ENCODE measurements at regions not wholly inside any gene's neighbourhood (a gene's known extent, or its start where the extent isn't known, plus 50 kb on each side); places are given as distances from the start of the nearest gene placed in this dataset.

- TF ChIP-seq CTCF (conservative IDR thresholded peaks at IDR 0.05) = no peak
- no peak overlapping the region for H3K27ac ChIP-seq
Observed at GRCh38 chr12:126487431-126487980, 1422.3 kb downstream of the AACS start.

GRCh38 chr12:126488806-126489205, 1423.6 kb downstream of the AACS start:
- H3K27ac ChIP-seq = no peak overlapping the region
- no peak for TF ChIP-seq CTCF (conservative IDR thresholded peaks at IDR 0.05)

GRCh38 chr12:126492181-126492580, 1426.9 kb downstream of the AACS start:
- TF ChIP-seq CTCF (conservative IDR thresholded peaks at IDR 0.05) = no peak
- H3K27ac ChIP-seq = no peak overlapping the region

GRCh38 chr12:126493366-126494108, 1428.3 kb downstream of the AACS start:
- no peak overlapping the region for H3K27ac ChIP-seq
- TF ChIP-seq CTCF (conservative IDR thresholded peaks at IDR 0.05) = no peak

GRCh38 chr12:126496201-126496600, 1431.0 kb downstream of the AACS start:
- no peak overlapping the region for H3K27ac ChIP-seq
- TF ChIP-seq CTCF (conservative IDR thresholded peaks at IDR 0.05) = no peak

DNA sequence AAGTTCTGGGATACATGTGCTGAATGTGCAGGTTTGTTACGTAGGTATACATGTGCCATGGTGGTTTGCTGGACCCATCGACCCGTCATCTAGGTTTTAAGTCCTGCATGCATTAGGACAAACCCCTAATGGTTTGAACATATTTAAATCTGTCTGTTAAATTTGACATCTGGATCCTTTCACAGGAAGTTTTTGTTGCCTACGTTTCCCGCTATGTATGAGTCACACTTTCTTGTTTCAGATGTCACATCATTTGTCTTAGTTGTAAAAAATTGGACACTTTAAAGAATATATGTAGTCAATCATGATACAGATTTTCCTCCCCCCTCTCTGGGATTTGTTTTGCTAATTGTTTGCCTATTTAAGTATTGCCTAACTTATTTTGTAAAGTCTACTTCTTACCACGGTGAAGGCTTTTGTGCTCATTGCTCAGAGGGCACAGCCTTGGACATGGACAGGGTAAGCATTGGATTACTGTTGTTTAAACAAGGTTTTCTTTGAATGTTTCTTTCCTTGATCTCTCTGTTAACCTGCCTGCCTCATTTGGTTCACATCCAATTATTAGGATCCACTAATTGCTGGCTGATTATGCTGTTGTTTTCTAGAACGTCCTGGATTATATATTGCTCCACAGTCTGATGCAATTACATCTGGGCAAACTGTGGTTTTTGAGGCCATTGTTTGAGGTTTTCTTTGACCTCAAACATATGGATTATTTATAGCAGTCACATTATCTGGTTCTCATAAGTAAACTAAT, 1441.4 kb downstream of the AACS start:
- no peak for TF ChIP-seq CTCF (conservative IDR thresholded peaks at IDR 0.05)
- H3K27ac ChIP-seq = no peak overlapping the region

DNA sequence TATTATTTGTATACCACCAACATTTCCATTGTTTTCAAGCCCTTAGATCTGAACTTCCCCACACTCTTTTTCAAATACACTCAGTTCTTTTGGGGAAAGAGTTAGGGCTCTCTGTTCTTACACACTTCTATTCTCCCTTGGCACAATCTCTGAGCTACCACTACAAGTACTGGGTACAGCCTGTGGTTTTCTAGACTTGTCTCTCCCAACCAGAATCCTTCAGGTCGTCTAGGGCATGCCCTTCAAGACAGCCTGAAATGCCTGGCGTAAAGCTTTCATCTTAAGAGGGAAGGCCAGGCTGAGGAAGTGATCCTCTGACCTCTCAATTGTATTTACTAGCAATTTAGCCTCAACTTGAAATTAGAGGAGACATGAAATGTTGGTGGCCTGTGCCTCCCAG, 1442.0 kb downstream of the AACS start:
- H3K27ac ChIP-seq = no peak overlapping the region
- TF ChIP-seq CTCF (conservative IDR thresholded peaks at IDR 0.05) = no peak

Data from VCaP (cell line).